Endothelial cell (in vitro differentiated cells): ENCODE measurements at regions not wholly inside any gene's neighbourhood (a gene's known extent, or its start where the extent isn't known, plus 50 kb on each side); places are given as distances from the start of the nearest gene placed in this dataset.

Source experiments
- DNase-seq: peaks from one replicate; pipeline ENCODE4 v3.0.0; 2021; ENCODE audit warnings: low spot score
- H3K27ac Mint-ChIP-seq: one replicate; pipeline ENCODE4 v1.8.0; 2021; ENCODE audit warnings: mixed read lengths, inconsistent platforms; ENCODE audit not compliant: unreplicated experiment
- H3K27me3 Mint-ChIP-seq: one replicate; pipeline ENCODE4 v1.8.0; 2021; ENCODE audit warnings: mild to moderate bottlenecking, moderate library complexity, mixed read lengths, inconsistent platforms; ENCODE audit not compliant: unreplicated experiment
- H3K36me3 Mint-ChIP-seq: one replicate; pipeline ENCODE4 v1.8.0; 2021; ENCODE audit warnings: mild to moderate bottlenecking, low read depth, mixed read lengths, inconsistent platforms; ENCODE audit not compliant: unreplicated experiment
- H3K4me1 Mint-ChIP-seq: one replicate; pipeline ENCODE4 v1.8.0; 2021; ENCODE audit warnings: mild to moderate bottlenecking, mixed read lengths, inconsistent platforms; ENCODE audit not compliant: unreplicated experiment
- H3K4me3 Mint-ChIP-seq: one replicate; pipeline ENCODE4 v1.8.0; 2021; ENCODE audit warnings: mild to moderate bottlenecking, mixed read lengths, inconsistent platforms; ENCODE audit not compliant: unreplicated experiment
- H3K9me3 Mint-ChIP-seq: one replicate; pipeline ENCODE4 v1.8.0; 2021; ENCODE audit warnings: mixed read lengths, inconsistent platforms; ENCODE audit not compliant: unreplicated experiment
- CTCF ChIP-seq: fragments of 200-600 bp; sonication (generic); IDR thresholded peaks from one replicate; pipeline ENCODE4 v1.5.0; 2021; ENCODE audit warnings: antibody characterized with exemption; ENCODE audit not compliant: unreplicated experiment

GRCh38 chr1:164504749-164505148, 54.2 kb upstream of the PBX1 start:
- no peaks in the 10 kb centered on the region for H3K27me3 Mint-ChIP-seq
- H3K4me3 Mint-ChIP-seq = no peak overlapping the region
- H3K9me3 Mint-ChIP-seq = no peaks in the 10 kb centered on the region
- no peaks in the 10 kb centered on the region for H3K36me3 Mint-ChIP-seq
- no peak for DNase-seq
- H3K4me1 Mint-ChIP-seq = no peaks in the 10 kb centered on the region
- H3K27ac Mint-ChIP-seq = no peak overlapping the region
- TF ChIP-seq CTCF = no peak
